GM19023 (cell line): ENCODE measurements at regions not wholly inside any gene's neighbourhood (a gene's known extent, or its start where the extent isn't known, plus 50 kb on each side); places are given as distances from the start of the nearest gene placed in this dataset.
"Not testable (repeated sequence)": the region's sequence is repeated elsewhere in the genome, so short reads cannot be mapped to it uniquely, and the experiment has no call there.

Experiments
- ATAC-seq: cut with Tn5 transposase; IDR thresholded peaks from one replicate; pipeline ENCODE4 v1.9.1; 2021; ENCODE audit warnings: mild to moderate bottlenecking, moderate library complexity; ENCODE audit not compliant: unreplicated experiment

DNA sequence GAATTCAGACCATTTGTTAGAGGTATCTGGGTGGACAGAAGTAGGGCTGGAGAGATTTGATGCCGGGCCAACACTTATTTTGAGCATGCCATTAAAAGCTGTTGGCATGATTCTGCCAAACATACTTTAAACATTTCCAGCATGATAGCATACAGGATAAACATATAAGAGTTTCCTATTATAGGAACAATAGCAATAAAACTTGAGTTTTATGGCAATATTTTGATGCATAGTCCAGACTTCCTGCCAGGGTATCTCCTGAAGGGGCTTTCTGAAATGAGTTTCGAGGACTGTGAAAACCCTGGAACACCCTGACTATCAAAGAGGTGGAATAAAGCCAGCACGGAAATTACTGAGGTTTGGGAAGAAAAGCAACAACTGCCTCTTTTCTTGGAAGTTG, 1398.0 kb upstream of the NXPH2 start:
- no peak for ATAC-seq

DNA sequence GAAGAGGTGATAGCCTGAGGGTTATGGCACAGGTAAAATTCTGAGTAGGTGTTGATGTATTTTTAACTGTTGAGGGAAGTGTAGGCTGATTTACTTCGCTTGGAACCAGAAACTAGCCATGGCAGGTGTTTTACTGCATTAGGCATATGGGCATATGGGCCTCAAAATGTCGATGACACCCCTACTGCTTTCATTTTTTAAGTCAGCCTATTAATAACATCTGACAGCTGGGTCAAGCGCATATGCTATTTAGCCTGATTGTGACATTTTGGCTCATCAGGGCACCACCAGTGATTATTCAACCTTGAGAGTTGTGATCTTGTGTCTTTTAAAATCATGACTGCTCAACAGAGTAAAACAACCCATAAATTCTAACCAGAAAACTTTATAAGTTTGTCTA, 1396.9 kb upstream of the NXPH2 start:
- no peak for ATAC-seq

DNA sequence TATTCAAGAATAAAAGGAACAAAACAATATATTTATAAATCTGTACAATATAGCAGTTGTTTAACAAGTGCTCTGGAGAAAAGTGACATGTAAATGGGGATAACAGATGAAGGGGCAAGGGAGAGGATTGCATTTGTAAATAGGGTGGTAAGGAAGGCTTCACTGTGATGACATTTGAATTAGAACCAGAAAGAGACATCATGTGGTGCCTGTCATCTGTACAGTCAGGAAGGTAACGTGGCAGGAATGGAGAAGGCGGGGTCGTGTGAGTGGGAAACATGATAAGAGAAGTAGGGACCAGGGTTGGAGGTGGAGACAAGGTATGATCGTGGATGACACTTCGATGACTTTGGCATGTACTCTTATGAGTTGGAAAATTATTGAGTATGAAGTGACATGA, 1393.6 kb upstream of the NXPH2 start:
- ATAC-seq: no peak

DNA sequence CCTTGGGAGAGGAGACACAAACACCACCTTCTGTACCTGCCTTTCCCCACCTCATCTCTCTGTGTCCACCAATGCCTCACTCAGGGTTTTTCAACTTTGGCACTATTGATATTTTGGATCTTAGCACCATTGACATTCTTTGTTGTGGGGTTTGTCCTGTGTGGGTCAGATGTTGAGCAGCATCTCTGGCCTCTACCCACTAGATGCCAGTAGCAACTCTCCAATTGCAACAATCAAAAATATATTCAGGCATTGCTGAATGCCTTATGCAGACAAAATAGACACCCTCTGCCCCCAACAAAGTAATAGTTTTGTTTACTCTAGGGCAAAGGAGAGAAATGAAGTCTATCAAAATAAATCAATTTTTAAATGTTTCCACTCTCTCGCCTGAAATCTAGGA, 1384.3 kb upstream of the NXPH2 start:
- ATAC-seq: no peak

DNA sequence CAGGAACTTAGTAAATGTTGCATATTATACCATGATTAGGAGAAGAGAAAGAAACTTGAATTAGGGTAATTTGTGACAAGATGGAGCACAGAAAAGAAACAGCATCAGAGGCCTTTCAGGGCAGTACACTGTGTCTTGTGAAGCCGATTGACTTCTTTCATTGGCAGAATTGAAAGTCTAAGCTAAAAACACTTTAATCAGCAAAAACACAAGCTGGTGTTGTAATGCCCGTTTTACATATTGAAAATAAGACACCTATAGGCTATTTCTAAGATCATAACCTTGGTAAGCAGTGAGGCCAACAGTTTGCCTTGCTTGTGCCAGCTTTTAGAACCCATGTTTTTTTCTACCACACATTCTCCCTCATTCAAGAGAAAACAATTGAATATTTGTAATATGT, 1378.1 kb upstream of the NXPH2 start:
- ATAC-seq: no peak

DNA sequence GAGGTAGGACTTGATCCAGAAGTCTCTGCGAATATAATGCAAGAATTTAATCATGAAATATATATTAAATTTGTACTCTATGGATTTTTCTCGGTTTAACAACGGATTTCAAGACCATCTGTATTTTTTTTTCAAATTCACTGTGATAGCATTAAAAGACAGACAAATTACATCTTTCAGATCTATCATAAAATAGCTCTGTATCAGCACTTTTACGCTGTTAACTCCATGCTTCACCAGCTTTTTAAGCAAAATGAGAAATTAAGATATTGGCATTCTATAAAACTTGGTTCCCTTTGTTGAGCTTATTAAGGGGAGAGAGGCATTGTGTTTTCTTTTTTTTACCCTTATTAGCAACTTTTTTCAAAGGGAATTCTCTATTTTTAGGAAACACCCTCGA, 1377.6 kb upstream of the NXPH2 start:
- no peak for ATAC-seq

DNA sequence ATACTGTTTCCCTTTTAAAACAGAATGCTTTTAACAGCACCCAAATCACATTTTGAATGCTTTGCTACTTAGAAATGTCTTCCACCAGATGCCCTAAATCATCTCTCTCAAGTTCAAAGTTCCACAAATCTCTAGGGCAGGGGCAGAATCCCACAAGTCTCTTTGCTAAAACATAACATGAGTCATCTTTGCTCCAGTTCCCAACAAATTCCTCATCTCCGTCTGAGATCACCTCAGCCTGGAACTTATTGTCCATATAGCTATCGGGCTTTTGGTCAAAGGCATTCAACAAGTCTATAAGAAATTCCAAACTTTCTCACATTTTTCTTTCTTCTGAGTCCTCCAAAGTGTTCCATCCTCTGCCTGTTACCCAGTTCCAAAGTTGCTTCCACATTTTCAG, 1374.5 kb upstream of the NXPH2 start:
- no peak for ATAC-seq

DNA sequence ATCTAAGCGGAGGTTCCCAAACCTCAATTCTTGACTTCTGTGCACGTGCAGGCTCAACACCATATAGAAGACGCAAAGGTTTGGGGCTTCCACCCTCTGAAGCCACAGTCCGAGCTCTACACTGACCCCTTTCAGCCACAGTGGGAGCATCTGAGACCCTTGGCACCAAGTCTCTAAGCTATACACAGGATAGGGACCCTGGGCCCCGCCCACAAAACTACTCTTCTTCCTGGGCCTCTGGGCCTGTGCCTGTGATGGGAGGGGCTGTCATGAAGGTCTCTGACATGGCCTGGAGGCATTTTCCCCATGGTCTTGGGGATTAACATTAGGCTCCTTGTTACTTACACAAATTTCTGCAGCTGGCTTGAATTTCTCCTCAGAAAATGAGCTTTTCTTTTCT, 1374.1 kb upstream of the NXPH2 start:
- ATAC-seq: no peak

DNA sequence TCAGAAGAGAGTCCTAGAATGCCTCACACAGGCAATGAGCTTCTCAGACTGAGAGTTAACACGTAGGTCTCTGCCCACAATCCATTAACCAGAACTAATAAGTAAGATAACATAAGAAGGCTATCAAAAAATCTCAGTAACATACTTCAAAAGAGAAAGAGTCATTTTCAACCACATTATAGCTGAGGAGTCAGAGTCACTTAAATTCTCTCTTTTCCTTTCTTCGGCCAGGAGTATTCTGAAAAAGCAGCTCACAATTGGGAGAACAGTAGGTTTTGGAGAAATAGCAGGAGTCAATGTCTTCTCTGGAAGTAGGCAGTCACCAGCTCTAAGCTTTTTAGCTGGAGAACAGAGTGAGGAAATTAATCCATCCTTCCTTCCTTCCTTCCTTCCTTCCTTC, 1364.4 kb upstream of the NXPH2 start:
- ATAC-seq: no peak

DNA sequence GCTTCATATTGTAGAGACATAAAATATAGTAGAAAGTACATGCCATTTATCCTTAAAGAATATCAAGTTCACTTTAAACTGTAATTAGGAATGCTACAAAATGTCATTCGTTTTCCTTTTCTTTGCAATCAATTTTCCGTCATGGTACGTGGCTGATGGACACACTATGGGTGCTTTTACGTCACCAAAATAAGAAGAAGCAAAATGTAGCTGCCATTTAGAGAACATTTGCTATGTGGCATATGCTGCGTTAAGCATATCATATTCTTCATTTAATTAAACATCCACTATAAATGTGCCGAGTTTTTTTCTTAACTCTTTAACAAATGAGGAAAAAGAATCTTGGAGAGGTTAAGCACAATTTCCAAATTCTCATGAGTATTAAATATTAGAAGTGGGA, 1358.5 kb upstream of the NXPH2 start:
- no peak for ATAC-seq

DNA sequence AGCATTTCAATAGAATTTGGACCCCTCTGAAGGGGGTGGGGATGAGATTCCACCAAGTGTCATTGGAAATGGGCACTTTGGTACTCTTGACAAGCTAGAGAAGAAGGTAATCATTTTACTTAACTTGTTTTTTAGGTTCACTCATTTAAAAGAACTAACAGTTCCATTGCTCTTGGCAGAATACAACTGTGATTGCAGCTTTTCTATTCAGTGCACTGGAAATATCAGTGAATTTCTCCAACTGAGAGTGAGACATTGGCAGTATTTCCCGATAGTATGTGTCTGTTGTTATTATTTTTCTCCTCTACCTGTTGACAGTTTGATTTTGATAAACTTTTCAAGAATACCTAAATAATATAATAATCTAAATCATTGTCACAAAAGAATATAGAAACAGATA, 1356.7 kb upstream of the NXPH2 start:
- no peak for ATAC-seq

DNA sequence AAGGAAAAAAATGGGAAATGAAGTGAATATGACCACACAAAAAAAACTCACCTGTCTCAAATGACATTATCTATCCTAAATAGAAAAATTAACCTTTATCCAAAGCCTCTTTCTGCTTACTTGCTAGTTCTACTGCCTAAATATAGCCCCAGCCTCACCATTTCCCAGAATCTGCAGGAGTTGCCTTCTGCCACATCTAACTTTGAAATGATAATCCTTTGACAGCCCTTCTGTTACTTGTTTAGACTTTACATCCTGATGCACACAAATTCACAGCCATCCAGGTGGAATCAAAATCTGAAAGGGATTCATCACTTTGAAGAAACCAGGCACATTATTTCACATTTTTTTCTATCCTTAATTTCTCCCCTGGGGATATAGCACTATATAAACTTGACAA, 1356.2 kb upstream of the NXPH2 start:
- no peak for ATAC-seq

DNA sequence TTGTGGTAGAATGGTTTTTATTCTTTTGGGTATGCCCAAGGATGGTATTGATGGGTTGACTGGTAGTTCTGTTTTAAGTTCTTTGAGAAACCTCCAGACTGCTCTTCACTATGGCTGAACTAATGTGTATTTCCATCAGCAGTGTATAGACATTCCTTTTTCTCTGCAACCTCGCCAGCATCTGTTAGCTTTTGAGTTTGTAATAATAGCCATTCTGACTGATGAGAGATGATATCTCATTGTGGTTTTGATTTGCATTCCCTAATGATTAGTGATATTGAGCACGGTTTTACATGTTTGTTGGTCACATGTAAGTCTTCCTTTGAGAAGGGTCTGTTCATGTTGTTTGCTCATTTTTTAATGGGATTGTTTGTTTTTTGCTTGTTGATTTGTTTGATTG, 1348.7 kb upstream of the NXPH2 start:
- no peak for ATAC-seq

DNA sequence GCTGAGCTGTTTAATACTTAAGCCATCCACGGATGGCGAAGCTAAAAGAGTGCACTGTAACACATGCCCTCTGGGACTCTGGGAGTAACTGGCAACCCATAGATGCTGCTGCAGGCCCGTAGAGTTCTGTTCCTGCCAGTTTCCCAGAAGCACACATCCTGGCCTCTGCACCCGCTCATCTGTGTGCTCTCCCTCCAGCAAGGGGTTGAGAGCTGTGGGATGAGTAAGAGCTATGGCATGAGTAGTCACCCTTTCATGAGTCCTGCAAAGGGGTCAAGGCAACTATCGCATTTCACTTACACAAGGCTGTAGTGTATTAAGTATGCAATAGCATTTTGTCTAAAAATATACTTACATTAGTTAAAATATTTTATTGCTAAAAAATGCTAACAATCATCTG, 1341.8 kb upstream of the NXPH2 start:
- ATAC-seq: no peak

DNA sequence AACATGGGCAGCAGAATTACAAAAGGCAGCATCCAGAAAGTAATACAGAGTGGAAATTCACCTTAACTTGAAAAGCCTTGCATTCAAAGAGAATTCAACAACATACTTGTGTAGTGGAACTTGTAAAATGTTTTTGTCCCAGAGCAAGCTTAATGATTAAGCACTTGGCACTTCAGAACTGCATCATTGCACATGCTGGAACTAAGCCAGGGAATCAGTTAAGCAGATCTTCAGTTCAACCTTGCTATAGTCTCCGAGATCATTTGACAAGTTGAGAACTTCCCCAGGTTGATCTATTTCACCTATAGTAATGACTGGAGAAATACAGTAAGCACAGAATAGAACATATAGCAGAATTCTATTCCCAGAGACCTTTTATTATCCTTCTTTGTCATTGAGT, 1337.2 kb upstream of the NXPH2 start:
- no peak for ATAC-seq

DNA sequence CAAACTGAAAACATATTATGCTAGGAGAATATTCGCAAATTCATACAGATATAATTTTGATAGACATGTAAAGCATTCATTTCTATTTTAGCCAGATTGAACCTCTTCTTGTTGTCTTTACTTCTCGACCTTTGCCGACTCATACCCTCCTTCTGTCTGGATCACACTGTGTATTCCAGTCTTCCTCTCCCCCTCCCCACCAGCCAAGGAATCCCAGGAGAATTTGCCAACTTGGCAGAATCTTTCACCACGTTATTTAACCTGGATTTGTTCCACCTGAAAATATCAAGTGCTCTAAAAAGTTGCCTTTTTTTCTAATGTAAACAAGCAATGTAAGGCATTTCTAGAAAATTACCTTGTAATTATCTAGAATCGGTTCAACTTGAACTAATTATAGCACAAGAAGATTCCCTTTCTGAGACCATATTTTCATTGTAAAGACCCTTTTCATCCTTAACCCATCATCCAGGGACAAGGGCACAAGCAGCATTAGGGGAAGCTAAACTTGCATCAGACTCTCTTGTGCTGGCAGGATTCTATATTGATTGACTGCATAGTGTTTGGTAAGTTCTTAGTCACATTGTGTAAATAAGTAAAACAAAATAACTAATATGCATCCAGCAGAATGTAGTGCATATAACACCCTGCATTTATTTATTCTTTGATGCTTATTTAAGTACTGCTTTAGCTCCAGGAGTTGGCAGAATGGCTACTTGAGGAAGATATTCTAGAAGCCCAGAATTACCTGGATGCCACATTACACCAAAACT, 1328.7 kb upstream of the NXPH2 start:
- ATAC-seq: no peak

DNA sequence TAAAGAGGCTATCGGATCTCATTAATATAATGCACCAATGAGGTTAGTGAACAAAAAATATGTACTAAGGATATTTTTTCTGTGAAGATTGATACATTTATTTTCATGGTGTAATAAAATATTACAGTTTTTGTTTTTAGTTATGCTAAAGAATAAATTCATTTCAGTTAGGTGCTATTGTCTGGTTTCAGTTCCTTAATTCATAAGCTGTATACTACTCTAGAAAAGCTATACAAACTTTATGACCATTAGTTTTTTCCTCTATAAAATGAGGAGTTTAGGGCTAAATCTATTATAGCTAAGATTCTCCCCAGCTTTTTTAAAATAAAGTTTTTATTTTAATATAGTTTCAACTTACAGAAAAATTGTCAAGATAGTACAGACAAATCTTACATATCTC, 1311.7 kb upstream of the NXPH2 start:
- no peak for ATAC-seq

DNA sequence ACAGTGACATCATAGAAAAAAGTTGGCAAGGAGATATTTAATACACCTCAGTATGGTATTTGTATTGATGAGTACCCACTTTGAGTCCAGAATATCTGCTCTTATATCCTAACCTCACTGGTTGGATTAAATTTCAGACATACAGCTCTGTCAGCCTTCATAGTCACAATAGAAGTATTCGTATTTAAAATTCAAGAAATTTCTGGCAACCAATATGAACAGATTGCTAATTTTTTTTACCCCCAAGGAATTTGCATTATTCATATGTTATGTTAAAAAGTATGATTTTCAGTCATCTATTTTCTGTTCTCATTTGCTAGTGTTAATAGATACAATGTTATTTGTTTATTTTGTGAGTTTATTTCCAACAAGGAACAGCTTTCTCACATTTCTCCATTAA, 1306.8 kb upstream of the NXPH2 start:
- ATAC-seq: no peak

DNA sequence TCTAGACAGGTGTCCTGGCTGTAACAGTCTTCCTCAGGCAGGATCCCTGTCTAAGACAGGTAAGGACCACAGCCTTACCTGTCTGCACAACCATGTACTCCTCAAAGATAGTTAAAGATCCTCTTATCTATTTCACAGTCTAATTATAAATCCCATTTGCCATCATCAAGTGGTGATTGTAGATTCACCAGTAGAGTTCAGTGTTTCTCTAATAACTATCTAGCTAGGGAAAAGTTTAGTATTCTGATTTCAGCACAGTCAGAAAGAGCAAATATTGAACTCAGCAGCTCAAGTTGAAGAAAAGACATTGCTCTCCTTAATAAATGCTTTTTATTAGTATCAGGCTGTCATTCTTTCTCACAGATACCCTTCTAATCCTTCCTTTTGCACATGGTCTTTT, 1305.5 kb upstream of the NXPH2 start:
- ATAC-seq: no peak

DNA sequence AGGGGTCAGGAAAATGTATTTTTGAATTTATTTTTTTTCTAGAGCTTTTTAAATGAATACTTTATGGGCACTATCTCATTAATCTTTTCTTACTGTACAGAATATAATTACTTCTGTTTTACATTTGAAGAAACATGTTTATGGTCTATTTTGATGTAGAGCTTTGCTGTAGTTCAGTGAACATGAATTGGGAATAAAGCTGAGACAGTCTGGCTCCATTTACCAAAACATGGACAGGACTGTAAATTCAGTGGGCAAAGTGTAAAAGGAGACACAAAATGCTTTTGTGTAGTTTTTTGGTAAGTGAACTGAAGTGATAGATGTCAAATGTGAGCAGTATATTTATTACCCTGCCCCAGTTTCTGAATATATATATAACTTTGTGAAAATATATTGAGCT, 1298.8 kb upstream of the NXPH2 start:
- no peak for ATAC-seq

DNA sequence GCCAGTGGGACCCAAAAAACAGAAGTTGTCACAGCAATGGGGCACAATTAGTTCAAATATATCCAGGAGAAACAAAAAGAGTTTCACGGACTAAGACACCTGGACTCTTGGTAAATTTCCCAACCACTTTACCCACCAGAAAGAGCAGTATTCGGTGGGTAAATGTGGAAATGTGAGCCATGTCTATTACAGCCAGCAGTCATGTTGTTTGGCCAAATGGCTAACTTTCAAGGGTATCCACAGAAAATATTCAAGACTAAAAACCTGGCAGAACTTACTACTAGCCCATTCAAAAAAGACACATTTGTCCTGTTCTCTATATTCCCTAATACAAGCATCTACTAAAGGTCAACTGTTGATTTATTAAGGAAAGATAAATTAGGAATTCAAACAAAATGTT, 1296.0 kb upstream of the NXPH2 start:
- ATAC-seq: no peak

DNA sequence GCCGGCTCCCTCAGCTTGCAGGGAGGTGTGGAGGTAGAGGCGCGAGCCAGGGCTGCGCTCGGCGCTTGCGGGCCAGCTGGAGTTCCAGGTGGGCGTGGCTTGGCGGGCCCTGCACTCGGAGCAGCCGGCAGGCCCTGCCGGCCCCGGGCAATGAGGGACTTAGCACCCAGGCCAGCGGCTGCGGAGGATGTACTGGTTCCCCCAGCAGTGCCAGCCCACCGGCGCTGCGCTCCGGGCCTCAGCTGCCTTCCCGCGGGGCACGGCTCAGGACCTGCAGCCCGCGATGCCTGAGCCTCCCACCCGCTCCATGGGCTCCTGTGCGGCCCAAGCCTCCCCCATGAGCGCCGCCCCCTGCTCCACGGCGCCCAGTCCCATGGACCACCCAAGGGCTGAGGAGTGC, 1293.6 kb upstream of the NXPH2 start:
- ATAC-seq: not testable (repeated sequence)

DNA sequence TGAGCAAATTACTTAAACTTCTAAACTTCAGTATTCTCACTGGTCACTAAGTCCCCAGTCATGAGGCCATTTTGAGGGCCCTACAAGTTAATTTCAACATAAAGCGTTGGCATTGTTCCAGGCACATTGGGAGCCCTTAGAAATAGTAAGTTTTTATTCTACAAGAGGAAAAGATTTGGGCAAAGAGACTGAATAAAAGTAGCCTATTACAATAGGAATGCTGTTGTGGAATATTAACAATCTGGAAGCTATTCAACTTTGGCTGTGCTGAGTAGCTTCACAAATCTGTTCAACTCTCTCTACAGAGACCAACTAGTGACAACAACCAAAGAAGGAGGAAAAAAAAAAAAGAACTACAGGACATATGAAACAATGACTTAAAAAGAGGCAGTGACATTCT, 1287.5 kb upstream of the NXPH2 start:
- ATAC-seq: no peak
